ENCODE measurements at regions not wholly inside any gene's neighbourhood (a gene's known extent, or its start where the extent isn't known, plus 50 kb on each side); places are given as distances from the start of the nearest gene placed in this dataset.

GRCh38 chr2:217738061-217738460, 264.7 kb downstream of the TNS1 start:
- TF ChIP-seq, protein P1, sequence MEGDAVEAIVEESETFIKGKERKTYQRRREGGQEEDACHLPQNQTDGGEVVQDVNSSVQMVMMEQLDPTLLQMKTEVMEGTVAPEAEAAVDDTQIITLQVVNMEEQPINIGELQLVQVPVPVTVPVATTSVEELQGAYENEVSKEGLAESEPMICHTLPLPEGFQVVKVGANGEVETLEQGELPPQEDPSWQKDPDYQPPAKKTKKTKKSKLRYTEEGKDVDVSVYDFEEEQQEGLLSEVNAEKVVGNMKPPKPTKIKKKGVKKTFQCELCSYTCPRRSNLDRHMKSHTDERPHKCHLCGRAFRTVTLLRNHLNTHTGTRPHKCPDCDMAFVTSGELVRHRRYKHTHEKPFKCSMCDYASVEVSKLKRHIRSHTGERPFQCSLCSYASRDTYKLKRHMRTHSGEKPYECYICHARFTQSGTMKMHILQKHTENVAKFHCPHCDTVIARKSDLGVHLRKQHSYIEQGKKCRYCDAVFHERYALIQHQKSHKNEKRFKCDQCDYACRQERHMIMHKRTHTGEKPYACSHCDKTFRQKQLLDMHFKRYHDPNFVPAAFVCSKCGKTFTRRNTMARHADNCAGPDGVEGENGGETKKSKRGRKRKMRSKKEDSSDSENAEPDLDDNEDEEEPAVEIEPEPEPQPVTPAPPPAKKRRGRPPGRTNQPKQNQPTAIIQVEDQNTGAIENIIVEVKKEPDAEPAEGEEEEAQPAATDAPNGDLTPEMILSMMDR (conservative IDR thresholded peaks at IDR 0.05 in 1 of 2, IDR thresholded peaks at IDR 0.05 in 1 of 2; ENCODE audit: extremely low read depth in 1 of 2, insufficient read depth in 1 of 2, low read depth in 1 of 2, low read length in 2 of 2) = no peak
- TF ChIP-seq EZH2 (IDR thresholded peaks at IDR 0.05; ENCODE audit: borderline replicate concordance, low read length) = no peak
